Neural progenitor cell (in vitro differentiated cells): ENCODE measurements at regions not wholly inside any gene's neighbourhood (a gene's known extent, or its start where the extent isn't known, plus 50 kb on each side); places are given as distances from the start of the nearest gene placed in this dataset.

Experiments
- EZH2 ChIP-seq: fragments of 200-600 bp; sonication (generic); IDR thresholded peaks from 2 replicates; pipeline ENCODE4 v1.6.1; 2017; ENCODE audit warnings: antibody characterized with exemption, mild to moderate bottlenecking, moderate library complexity
- EZH2phosphoT487 ChIP-seq: fragments of 200-600 bp; sonication (generic); IDR thresholded peaks from 2 replicates; pipeline ENCODE4 v1.6.1; 2017; ENCODE audit warnings: antibody characterized with exemption
- TF ChIP-seq, protein P1 (sequence below): fragments of 200-600 bp; sonication (generic); IDR thresholded peaks from 2 replicates; pipeline ENCODE4 v1.5.1; 2017; ENCODE audit warnings: antibody characterized with exemption, mild to moderate bottlenecking

DNA sequence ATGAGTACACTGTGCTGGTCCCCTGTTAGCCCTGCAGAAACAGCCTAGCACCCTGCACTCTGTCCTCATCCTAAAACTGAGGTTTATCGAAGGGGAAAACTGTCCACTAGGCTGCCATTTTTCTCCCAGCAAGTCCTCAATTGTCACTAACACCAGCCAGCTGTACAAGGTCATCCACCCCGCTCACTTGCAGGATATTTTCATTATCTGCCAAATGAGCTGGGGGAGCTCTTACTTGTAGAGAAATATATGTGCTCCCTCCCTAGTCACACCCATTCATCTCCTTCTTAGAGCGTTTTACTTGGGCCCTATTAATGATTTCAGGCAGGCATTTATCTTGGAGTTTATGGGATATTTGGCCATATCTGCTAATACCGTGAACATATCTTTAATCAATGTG lies 413.5 kb upstream of the NFE2L3 start:
- no peak for TF ChIP-seq EZH2
- TF ChIP-seq, protein P1, sequence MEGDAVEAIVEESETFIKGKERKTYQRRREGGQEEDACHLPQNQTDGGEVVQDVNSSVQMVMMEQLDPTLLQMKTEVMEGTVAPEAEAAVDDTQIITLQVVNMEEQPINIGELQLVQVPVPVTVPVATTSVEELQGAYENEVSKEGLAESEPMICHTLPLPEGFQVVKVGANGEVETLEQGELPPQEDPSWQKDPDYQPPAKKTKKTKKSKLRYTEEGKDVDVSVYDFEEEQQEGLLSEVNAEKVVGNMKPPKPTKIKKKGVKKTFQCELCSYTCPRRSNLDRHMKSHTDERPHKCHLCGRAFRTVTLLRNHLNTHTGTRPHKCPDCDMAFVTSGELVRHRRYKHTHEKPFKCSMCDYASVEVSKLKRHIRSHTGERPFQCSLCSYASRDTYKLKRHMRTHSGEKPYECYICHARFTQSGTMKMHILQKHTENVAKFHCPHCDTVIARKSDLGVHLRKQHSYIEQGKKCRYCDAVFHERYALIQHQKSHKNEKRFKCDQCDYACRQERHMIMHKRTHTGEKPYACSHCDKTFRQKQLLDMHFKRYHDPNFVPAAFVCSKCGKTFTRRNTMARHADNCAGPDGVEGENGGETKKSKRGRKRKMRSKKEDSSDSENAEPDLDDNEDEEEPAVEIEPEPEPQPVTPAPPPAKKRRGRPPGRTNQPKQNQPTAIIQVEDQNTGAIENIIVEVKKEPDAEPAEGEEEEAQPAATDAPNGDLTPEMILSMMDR: no peak
- no peak for TF ChIP-seq EZH2phosphoT487
